Neural progenitor cell (in vitro differentiated cells): ENCODE measurements at regions not wholly inside any gene's neighbourhood (a gene's known extent, or its start where the extent isn't known, plus 50 kb on each side); places are given as distances from the start of the nearest gene placed in this dataset.
A peak's percentile ranks its signal among the peaks of the same experiment; 100 is the strongest.

ENCODE experiments used
- DNase-seq: peaks from one replicate; pipeline ENCODE4 v3.0.0-alpha.2; 2016; ENCODE audit warnings: low spot score
- H2AFZ ChIP-seq: fragments of 200-600 bp; sonication (generic); replicated peaks from 2 replicates; pipeline ENCODE4 v1.6.1; 2016; ENCODE audit warnings: antibody characterized with exemption
- H3F3A ChIP-seq: fragments of 200-600 bp; sonication (generic); 2 replicates; pipeline ENCODE4 v1.6.1; 2016; ENCODE audit warnings: antibody characterized with exemption, low read depth
- H3K27ac ChIP-seq: fragments of 200-600 bp; sonication (generic); 2 replicates; pipeline ENCODE4 v1.5.1; 2016; ENCODE audit warnings: mild to moderate bottlenecking
- H3K27me3 ChIP-seq: fragments of 200-600 bp; sonication (generic); 2 replicates; pipeline ENCODE4 v1.6.1; 2016; ENCODE audit warnings: mild to moderate bottlenecking, moderate library complexity
- H3K36me3 ChIP-seq: fragments of 200-600 bp; sonication (generic); 2 replicates; pipeline ENCODE4 v1.5.1; 2016
- H3K4me1 ChIP-seq: fragments of 200-600 bp; sonication (generic); 2 replicates; pipeline ENCODE4 v1.6.1; 2016; ENCODE audit warnings: mixed run types
- H3K4me2 ChIP-seq: fragments of 200-600 bp; sonication (generic); 2 replicates; pipeline ENCODE4 v1.6.1; 2016
- H3K4me3 ChIP-seq: fragments of 200-600 bp; sonication (generic); 2 replicates; pipeline ENCODE4 v1.5.1; 2016
- H3K79me2 ChIP-seq: fragments of 200-600 bp; sonication (generic); 2 replicates; pipeline ENCODE4 v1.6.1; 2016; ENCODE audit warnings: low read depth
- H3K9ac ChIP-seq: fragments of 200-600 bp; sonication (generic); 2 replicates; pipeline ENCODE4 v1.6.1; 2016
- H3K9me3 ChIP-seq: fragments of 200-600 bp; sonication (generic); 2 replicates; pipeline ENCODE4 v1.5.1; 2016; ENCODE audit warnings: low read depth
- H4K20me1 ChIP-seq: fragments of 200-600 bp; sonication (generic); 2 replicates; pipeline ENCODE4 v1.6.1; 2016; ENCODE audit warnings: low read depth
- H3K27ac Mint-ChIP-seq: 3 replicates; pipeline ENCODE4 v1.8.0; 2021; ENCODE audit warnings: mixed read lengths
- H3K27me3 Mint-ChIP-seq: 2 replicates; pipeline ENCODE4 v1.8.0; 2022; ENCODE audit warnings: low read depth, mild to moderate bottlenecking, inconsistent platforms, moderate library complexity, mixed read lengths; ENCODE audit not compliant: insufficient read depth
- H3K36me3 Mint-ChIP-seq: 3 replicates; pipeline ENCODE4 v1.8.0; 2021; ENCODE audit warnings: mixed read lengths
- H3K4me1 Mint-ChIP-seq: 3 replicates; pipeline ENCODE4 v1.8.0; 2021; ENCODE audit warnings: mixed read lengths
- H3K4me3 Mint-ChIP-seq: 3 replicates; pipeline ENCODE4 v1.8.0; 2021; ENCODE audit warnings: mild to moderate bottlenecking, moderate library complexity, mixed read lengths
- H3K9me3 Mint-ChIP-seq: 3 replicates; pipeline ENCODE4 v1.8.0; 2020; ENCODE audit warnings: mixed read lengths
- EZH2 ChIP-seq: fragments of 200-600 bp; sonication (generic); IDR thresholded peaks from 2 replicates; pipeline ENCODE4 v1.6.1; 2017; ENCODE audit warnings: antibody characterized with exemption, mild to moderate bottlenecking, moderate library complexity
- EZH2phosphoT487 ChIP-seq: fragments of 200-600 bp; sonication (generic); IDR thresholded peaks from 2 replicates; pipeline ENCODE4 v1.6.1; 2017; ENCODE audit warnings: antibody characterized with exemption
- TF ChIP-seq, protein P1 (sequence below): fragments of 200-600 bp; sonication (generic); IDR thresholded peaks from 2 replicates; pipeline ENCODE4 v1.5.1; 2017; ENCODE audit warnings: antibody characterized with exemption, mild to moderate bottlenecking

DNA sequence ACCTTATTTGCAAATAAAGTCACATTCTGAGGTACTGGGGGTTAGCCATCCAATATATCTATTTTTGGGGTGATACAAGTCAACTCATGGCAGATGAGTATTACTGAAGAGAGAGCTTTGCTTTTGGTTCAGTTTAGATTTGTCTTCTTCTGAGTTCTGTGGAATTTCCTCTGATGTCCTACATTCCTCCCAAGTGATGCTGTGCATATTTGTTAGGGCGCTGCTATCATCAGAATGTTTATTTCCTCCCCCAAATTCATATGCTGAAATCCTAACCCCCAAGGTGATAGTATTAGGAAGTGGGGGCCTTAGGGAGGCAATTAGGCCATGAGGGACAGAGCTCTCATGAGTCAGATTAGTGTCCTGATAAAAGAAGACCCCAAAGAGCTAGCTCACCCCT lies 96.2 kb upstream of the WLS start:
- Histone ChIP-seq H2AFZ (no peak overlapping the region), H3K4me2 (no peak overlapping the region), H3K4me3 (no peak overlapping the region), H3K36me3 (no peaks in the 10 kb centered on the region), H3K9ac (no peak overlapping the region), H3K27me3 (no peaks in the 10 kb centered on the region), H3K4me1 (no peaks in the 10 kb centered on the region), H3F3A (no peaks in the 10 kb centered on the region), H3K9me3 (no peaks in the 10 kb centered on the region), H3K27ac (no peak overlapping the region), H4K20me1 (no peaks in the 10 kb centered on the region), H3K79me2 (no peaks in the 10 kb centered on the region)
- Mint-ChIP-seq H3K9me3 (peaks cover 2% of the 10 kb centered on the region), H3K4me1 (peaks cover 13% of the 10 kb centered on the region), H3K27me3 (peaks cover 2% of the 10 kb centered on the region), H3K27ac (no peak overlapping the region), H3K4me3 (no peak overlapping the region), H3K36me3 (no peaks in the 10 kb centered on the region)
- DNase-seq = no peak
- TF ChIP-seq, protein P1, sequence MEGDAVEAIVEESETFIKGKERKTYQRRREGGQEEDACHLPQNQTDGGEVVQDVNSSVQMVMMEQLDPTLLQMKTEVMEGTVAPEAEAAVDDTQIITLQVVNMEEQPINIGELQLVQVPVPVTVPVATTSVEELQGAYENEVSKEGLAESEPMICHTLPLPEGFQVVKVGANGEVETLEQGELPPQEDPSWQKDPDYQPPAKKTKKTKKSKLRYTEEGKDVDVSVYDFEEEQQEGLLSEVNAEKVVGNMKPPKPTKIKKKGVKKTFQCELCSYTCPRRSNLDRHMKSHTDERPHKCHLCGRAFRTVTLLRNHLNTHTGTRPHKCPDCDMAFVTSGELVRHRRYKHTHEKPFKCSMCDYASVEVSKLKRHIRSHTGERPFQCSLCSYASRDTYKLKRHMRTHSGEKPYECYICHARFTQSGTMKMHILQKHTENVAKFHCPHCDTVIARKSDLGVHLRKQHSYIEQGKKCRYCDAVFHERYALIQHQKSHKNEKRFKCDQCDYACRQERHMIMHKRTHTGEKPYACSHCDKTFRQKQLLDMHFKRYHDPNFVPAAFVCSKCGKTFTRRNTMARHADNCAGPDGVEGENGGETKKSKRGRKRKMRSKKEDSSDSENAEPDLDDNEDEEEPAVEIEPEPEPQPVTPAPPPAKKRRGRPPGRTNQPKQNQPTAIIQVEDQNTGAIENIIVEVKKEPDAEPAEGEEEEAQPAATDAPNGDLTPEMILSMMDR = no peak
- TF ChIP-seq EZH2phosphoT487 (no peak), EZH2 (no peak)

DNA sequence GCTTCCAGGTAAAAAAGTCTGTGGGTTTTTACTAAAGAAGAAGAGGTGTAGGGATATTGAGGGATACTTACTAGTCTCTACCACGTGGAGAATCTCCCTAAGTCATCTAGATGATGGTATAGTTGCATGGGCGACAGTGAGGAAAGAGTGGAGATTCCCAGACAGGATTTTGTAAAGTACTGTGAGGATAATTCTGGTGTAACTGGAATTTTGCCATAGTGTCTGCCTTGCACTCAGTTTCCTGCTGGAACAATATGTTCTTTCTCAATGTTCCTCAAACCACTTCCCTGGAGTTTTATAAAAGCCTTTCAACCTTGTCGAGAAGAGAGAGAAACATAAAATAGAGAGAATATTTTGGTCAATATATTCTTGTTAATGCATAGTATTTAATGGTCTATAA lies 95.1 kb upstream of the WLS start:
- no peaks in the 10 kb centered on the region for H3K36me3 ChIP-seq
- H3K27me3 ChIP-seq = no peaks in the 10 kb centered on the region
- DNase-seq = no peak
- TF ChIP-seq, protein P1 = no peak
- TF ChIP-seq EZH2phosphoT487 (no peak), EZH2 (no peak)
- no peak overlapping the region for H3K4me2 ChIP-seq
- H3K27ac ChIP-seq = no peak overlapping the region
- H3K4me3 ChIP-seq = no peak overlapping the region
- H3F3A ChIP-seq = no peaks in the 10 kb centered on the region
- no peaks in the 10 kb centered on the region for H3K4me1 ChIP-seq
- Mint-ChIP-seq H3K9me3 (peaks cover 2% of the 10 kb centered on the region), H3K27ac (no peak overlapping the region), H3K27me3 (peaks cover 2% of the 10 kb centered on the region), H3K4me1 (peaks cover 20% of the 10 kb centered on the region), H3K36me3 (no peaks in the 10 kb centered on the region), H3K4me3 (no peak overlapping the region)
- H2AFZ ChIP-seq = no peak overlapping the region
- no peak overlapping the region for H3K9ac ChIP-seq
- no peaks in the 10 kb centered on the region for H3K79me2 ChIP-seq
- no peaks in the 10 kb centered on the region for H3K9me3 ChIP-seq
- H4K20me1 ChIP-seq = no peaks in the 10 kb centered on the region

DNA sequence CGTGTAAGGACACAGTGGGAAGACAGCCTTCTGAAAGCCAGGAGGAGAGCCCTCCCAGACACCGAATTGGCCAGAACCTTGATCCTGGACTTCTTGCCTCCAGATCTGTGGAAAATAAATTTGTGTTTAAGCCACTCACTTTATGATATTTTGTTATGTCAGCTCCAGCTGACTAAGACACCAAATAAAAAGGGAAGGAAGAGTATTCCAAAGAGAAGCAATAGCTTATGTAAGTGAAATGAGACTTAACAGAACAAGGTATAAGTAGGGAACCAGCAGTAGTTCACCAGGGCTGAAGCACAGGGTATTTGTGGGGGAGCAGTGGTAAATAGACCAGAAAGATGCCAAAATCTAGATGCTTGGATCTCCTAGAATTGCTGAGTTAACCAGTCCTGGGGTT lies 94.2 kb upstream of the WLS start:
- H3K4me1 ChIP-seq = no peaks in the 10 kb centered on the region
- no peaks in the 10 kb centered on the region for H3F3A ChIP-seq
- no peak overlapping the region for H3K27ac ChIP-seq
- H3K27me3 ChIP-seq = no peaks in the 10 kb centered on the region
- Mint-ChIP-seq H3K4me3 (no peak overlapping the region), H3K9me3 (peaks cover 2% of the 10 kb centered on the region), H3K36me3 (no peaks in the 10 kb centered on the region), H3K27me3 (peaks cover 2% of the 10 kb centered on the region), H3K27ac (no peak overlapping the region), H3K4me1 (peaks cover 22% of the 10 kb centered on the region)
- no peak overlapping the region for H3K9ac ChIP-seq
- no peaks in the 10 kb centered on the region for H4K20me1 ChIP-seq
- no peak overlapping the region for H2AFZ ChIP-seq
- TF ChIP-seq, protein P1 = no peak
- no peak for TF ChIP-seq EZH2phosphoT487
- DNase-seq = no peak
- no peak overlapping the region for H3K4me2 ChIP-seq
- no peaks in the 10 kb centered on the region for H3K79me2 ChIP-seq
- no peaks in the 10 kb centered on the region for H3K9me3 ChIP-seq
- H3K4me3 ChIP-seq = no peak overlapping the region
- H3K36me3 ChIP-seq = no peaks in the 10 kb centered on the region

DNA sequence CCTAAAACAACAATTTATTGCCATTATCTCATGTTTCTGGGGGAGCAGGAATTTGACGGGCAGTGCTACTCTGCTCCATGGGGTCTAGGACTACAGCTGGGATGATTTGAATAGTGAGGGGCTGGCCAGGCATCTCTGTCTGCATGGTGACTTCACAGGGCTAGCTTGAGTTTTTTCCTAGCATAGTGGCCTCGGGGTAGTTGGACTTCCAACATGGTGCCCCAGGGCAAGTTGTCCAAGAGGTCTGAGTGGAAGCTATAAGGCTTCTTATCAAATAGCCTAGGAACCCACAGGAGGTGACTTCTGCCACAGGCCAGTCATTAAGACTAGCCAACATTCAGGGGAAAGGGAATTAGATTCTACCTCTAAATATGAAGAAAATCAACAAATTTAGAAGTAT lies 92.0 kb upstream of the WLS start:
- H3K4me1 Mint-ChIP-seq = peaks cover 40% of the 10 kb centered on the region
- peaks cover 4% of the 10 kb centered on the region for H3K27me3 Mint-ChIP-seq
- H3K36me3 Mint-ChIP-seq = no peaks in the 10 kb centered on the region
- peak overlapping the region; percentile 62 for H3K27ac Mint-ChIP-seq
- DNase-seq = no peak
- no peak overlapping the region for H3K4me3 ChIP-seq
- TF ChIP-seq EZH2 (no peak), EZH2phosphoT487 (no peak)
- TF ChIP-seq, protein P1 = no peak
- H3K4me1 ChIP-seq = peaks cover 20% of the 10 kb centered on the region
- peaks cover 2% of the 10 kb centered on the region for H3K9me3 Mint-ChIP-seq
- H3F3A ChIP-seq = peaks cover 17% of the 10 kb centered on the region
- H3K79me2 ChIP-seq = no peaks in the 10 kb centered on the region
- no peaks in the 10 kb centered on the region for H3K36me3 ChIP-seq
- no peaks in the 10 kb centered on the region for H3K27me3 ChIP-seq
- no peak overlapping the region for H3K4me2 ChIP-seq
- no peaks in the 10 kb centered on the region for H4K20me1 ChIP-seq
- H3K27ac ChIP-seq = no peak overlapping the region
- no peak overlapping the region for H2AFZ ChIP-seq
- H3K9me3 ChIP-seq = no peaks in the 10 kb centered on the region
- no peak overlapping the region for H3K4me3 Mint-ChIP-seq
- H3K9ac ChIP-seq = no peak overlapping the region
